ENCODE measurements at regions not wholly inside any gene's neighbourhood (a gene's known extent, or its start where the extent isn't known, plus 50 kb on each side); places are given as distances from the start of the nearest gene placed in this dataset.

- Mint-ChIP-seq H3K36me3 (ENCODE audit: unreplicated experiment) (no peaks in the 10 kb centered on the region), H3K4me1 (ENCODE audit: unreplicated experiment) (peaks cover 2% of the 10 kb centered on the region), H3K9me3 (ENCODE audit: unreplicated experiment) (peaks cover 11% of the 10 kb centered on the region), H3K27me3 (ENCODE audit: unreplicated experiment) (peaks cover 3% of the 10 kb centered on the region), H3K27ac (ENCODE audit: unreplicated experiment) (no peak overlapping the region), H3K4me3 (ENCODE audit: unreplicated experiment) (no peak overlapping the region)
- TF ChIP-seq, protein P1, sequence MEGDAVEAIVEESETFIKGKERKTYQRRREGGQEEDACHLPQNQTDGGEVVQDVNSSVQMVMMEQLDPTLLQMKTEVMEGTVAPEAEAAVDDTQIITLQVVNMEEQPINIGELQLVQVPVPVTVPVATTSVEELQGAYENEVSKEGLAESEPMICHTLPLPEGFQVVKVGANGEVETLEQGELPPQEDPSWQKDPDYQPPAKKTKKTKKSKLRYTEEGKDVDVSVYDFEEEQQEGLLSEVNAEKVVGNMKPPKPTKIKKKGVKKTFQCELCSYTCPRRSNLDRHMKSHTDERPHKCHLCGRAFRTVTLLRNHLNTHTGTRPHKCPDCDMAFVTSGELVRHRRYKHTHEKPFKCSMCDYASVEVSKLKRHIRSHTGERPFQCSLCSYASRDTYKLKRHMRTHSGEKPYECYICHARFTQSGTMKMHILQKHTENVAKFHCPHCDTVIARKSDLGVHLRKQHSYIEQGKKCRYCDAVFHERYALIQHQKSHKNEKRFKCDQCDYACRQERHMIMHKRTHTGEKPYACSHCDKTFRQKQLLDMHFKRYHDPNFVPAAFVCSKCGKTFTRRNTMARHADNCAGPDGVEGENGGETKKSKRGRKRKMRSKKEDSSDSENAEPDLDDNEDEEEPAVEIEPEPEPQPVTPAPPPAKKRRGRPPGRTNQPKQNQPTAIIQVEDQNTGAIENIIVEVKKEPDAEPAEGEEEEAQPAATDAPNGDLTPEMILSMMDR (IDR thresholded peaks at IDR 0.05) = no peak
- no peak for DNase-seq (ENCODE audit: extremely low spot score, unreplicated experiment)
Observed at GRCh38 chr4:10808591-10808990, 124.0 kb upstream of the CLNK start.

GRCh38 chr4:10806953-10807645 lies 122.5 kb upstream of the CLNK start:
- H3K27ac Mint-ChIP-seq (ENCODE audit: unreplicated experiment) = no peak overlapping the region
- TF ChIP-seq, protein P1 (IDR thresholded peaks at IDR 0.05) = no peak
- no peak overlapping the region for H3K4me3 Mint-ChIP-seq (ENCODE audit: unreplicated experiment)
- H3K9me3 Mint-ChIP-seq (ENCODE audit: unreplicated experiment) = peaks cover 5% of the 10 kb centered on the region
- no peak for DNase-seq (ENCODE audit: extremely low spot score, unreplicated experiment)
- peaks cover 3% of the 10 kb centered on the region for H3K27me3 Mint-ChIP-seq (ENCODE audit: unreplicated experiment)
- H3K36me3 Mint-ChIP-seq (ENCODE audit: unreplicated experiment) = no peaks in the 10 kb centered on the region
- H3K4me1 Mint-ChIP-seq (ENCODE audit: unreplicated experiment) = peaks cover 2% of the 10 kb centered on the region

DNA sequence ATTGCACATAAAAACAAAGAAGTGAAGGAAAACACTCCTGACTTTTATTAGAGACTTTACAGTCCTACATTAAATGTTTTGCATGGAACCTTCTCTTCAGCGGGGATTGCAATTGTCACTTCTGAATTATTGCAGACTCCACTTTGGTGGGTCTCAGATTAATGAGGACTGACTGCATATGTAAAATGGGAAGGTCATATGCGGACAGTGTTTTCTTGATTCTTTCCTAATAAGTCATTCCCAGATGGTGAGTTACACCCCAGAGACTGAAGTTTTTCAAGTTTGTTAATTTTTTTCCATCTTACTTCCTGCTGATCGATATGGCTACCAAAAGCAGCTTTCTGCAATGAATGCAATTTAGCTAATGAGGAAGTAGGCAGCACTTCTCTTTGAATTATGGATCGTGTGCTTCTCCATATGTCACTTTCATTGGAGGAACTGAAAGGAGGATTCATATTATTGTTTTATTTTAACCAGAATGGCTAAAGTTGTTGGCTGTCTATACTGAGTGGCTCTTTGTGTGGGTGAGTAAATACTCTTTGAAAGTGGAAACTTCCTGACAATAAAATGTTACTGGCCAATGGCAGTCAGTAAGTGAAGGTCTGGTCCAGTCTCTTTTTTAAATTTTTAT lies 119.3 kb upstream of the CLNK start:
- Mint-ChIP-seq H3K9me3 (ENCODE audit: unreplicated experiment) (peaks cover 6% of the 10 kb centered on the region), H3K4me1 (ENCODE audit: unreplicated experiment) (peaks cover 2% of the 10 kb centered on the region), H3K4me3 (ENCODE audit: unreplicated experiment) (no peak overlapping the region), H3K27ac (ENCODE audit: unreplicated experiment) (no peak overlapping the region), H3K36me3 (ENCODE audit: unreplicated experiment) (no peaks in the 10 kb centered on the region), H3K27me3 (ENCODE audit: unreplicated experiment) (no peaks in the 10 kb centered on the region)
- DNase-seq (ENCODE audit: extremely low spot score, unreplicated experiment) = no peak
- TF ChIP-seq, protein P1 (IDR thresholded peaks at IDR 0.05) = no peak

GRCh38 chr4:10787365-10787764 lies 102.8 kb upstream of the CLNK start:
- Mint-ChIP-seq H3K4me1 (ENCODE audit: unreplicated experiment) (peaks cover 15% of the 10 kb centered on the region), H3K4me3 (ENCODE audit: unreplicated experiment) (no peak overlapping the region), H3K27ac (ENCODE audit: unreplicated experiment) (no peak overlapping the region), H3K27me3 (ENCODE audit: unreplicated experiment) (no peaks in the 10 kb centered on the region), H3K9me3 (ENCODE audit: unreplicated experiment) (no peaks in the 10 kb centered on the region), H3K36me3 (ENCODE audit: unreplicated experiment) (no peaks in the 10 kb centered on the region)
- TF ChIP-seq, protein P1 (IDR thresholded peaks at IDR 0.05) = no peak
- DNase-seq (ENCODE audit: extremely low spot score, unreplicated experiment) = no peak

DNA sequence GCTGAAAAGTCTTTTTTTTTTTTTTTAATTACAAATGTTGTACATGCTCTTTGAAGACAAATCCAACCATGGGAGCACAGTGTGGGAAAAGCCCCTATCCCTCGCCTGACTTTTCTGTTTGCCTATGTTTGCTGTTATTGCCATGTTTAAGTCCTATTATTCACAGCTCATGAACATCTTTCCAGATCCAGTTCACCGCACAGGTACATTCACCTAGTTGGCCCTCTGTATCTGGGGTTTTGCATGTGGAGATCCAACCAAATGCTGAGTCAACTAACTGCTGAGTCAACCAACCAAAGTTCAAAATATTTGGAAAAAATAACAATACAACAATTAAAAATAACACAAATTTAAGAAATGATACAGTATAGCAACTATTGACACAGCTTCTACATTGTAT lies 100.1 kb upstream of the CLNK start:
- H3K4me3 Mint-ChIP-seq (ENCODE audit: unreplicated experiment) = no peak overlapping the region
- no peak for DNase-seq (ENCODE audit: extremely low spot score, unreplicated experiment)
- no peaks in the 10 kb centered on the region for H3K36me3 Mint-ChIP-seq (ENCODE audit: unreplicated experiment)
- TF ChIP-seq, protein P1 (IDR thresholded peaks at IDR 0.05) = no peak
- no peaks in the 10 kb centered on the region for H3K27me3 Mint-ChIP-seq (ENCODE audit: unreplicated experiment)
- peaks cover 18% of the 10 kb centered on the region for H3K4me1 Mint-ChIP-seq (ENCODE audit: unreplicated experiment)
- no peak overlapping the region for H3K27ac Mint-ChIP-seq (ENCODE audit: unreplicated experiment)
- H3K9me3 Mint-ChIP-seq (ENCODE audit: unreplicated experiment) = no peaks in the 10 kb centered on the region
